Upper lobe of right lung (tissue), 1 donor: ENCODE measurements at regions not wholly inside any gene's neighbourhood (a gene's known extent, or its start where the extent isn't known, plus 50 kb on each side); places are given as distances from the start of the nearest gene placed in this dataset.
"Not testable (repeated sequence)": the region's sequence is repeated elsewhere in the genome, so short reads cannot be mapped to it uniquely, and the experiment has no call there.

Source experiments
- ATAC-seq: fragments of 200-7000 bp; cut with Tn5 transposase; one replicate; pipeline ENCODE4 v1.9.1; 2020; ENCODE audit warnings: mild to moderate bottlenecking, moderate library complexity
- DNase-seq: peaks from one replicate; pipeline ENCODE4 v3.0.0-alpha.2; 2020
- H3K27ac ChIP-seq: fragments of 200-600 bp; one replicate; pipeline ENCODE4 v1.8.0; 2022
- H3K27me3 ChIP-seq: fragments of 200-600 bp; one replicate; pipeline ENCODE4 v1.8.0; 2022; ENCODE audit warnings: mild to moderate bottlenecking
- H3K36me3 ChIP-seq: fragments of 200-600 bp; one replicate; pipeline ENCODE4 v1.8.0; 2022
- H3K4me1 ChIP-seq: fragments of 200-600 bp; one replicate; pipeline ENCODE4 v1.8.0; 2022
- H3K4me3 ChIP-seq: fragments of 200-600 bp; one replicate; pipeline ENCODE4 v1.8.0; 2022; ENCODE audit warnings: mild to moderate bottlenecking
- H3K9me3 ChIP-seq: fragments of 200-600 bp; one replicate; pipeline ENCODE4 v1.8.0; 2022
- intact Hi-C: fragments of 100-400 bp; cut with DNase I; formaldehyde crosslinking; loops from one replicate; pipeline ENCODE4 v1.11.0; 2022
- TF ChIP-seq, protein P1 (sequence below): fragments of 200-600 bp; IDR thresholded peaks from one replicate; pipeline ENCODE4 v1.8.0; 2022; ENCODE audit warnings: antibody characterized with exemption
- donor health status: DM: no; HTN: yes; CAD: no; lungs with severe emphysema.

DNA sequence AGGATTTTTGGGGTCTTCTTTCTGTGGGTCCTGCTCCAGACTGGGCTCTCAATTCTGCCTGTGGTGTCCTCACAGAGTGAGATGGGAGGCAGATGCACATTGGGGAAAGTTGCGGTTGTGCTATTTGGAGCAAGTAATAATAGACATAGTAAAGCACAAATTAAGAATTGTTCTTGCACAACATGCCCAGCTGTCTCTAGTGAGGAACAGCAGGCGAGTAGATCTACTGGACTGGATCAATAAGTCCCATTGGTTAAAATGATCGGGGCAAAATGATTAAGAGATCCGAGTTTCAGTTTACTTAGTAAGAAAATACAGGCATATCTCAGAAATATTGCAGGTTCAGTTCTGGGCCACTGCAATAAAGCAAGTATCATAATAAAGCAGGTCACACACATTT is 448.3 kb upstream of the PROX1 start:
- ATAC-seq (no peak), DNase-seq (no peak)
- no peaks in the 10 kb centered on the region for H3K36me3 ChIP-seq
- H3K4me3 ChIP-seq = no peak overlapping the region
- no peaks in the 10 kb centered on the region for H3K27me3 ChIP-seq
- H3K9me3 ChIP-seq = no peaks in the 10 kb centered on the region
- no peaks in the 10 kb centered on the region for H3K4me1 ChIP-seq
- no peak overlapping the region for H3K27ac ChIP-seq
- TF ChIP-seq, protein P1, sequence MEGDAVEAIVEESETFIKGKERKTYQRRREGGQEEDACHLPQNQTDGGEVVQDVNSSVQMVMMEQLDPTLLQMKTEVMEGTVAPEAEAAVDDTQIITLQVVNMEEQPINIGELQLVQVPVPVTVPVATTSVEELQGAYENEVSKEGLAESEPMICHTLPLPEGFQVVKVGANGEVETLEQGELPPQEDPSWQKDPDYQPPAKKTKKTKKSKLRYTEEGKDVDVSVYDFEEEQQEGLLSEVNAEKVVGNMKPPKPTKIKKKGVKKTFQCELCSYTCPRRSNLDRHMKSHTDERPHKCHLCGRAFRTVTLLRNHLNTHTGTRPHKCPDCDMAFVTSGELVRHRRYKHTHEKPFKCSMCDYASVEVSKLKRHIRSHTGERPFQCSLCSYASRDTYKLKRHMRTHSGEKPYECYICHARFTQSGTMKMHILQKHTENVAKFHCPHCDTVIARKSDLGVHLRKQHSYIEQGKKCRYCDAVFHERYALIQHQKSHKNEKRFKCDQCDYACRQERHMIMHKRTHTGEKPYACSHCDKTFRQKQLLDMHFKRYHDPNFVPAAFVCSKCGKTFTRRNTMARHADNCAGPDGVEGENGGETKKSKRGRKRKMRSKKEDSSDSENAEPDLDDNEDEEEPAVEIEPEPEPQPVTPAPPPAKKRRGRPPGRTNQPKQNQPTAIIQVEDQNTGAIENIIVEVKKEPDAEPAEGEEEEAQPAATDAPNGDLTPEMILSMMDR = no peak
- intact Hi-C loops = no loop called here

DNA sequence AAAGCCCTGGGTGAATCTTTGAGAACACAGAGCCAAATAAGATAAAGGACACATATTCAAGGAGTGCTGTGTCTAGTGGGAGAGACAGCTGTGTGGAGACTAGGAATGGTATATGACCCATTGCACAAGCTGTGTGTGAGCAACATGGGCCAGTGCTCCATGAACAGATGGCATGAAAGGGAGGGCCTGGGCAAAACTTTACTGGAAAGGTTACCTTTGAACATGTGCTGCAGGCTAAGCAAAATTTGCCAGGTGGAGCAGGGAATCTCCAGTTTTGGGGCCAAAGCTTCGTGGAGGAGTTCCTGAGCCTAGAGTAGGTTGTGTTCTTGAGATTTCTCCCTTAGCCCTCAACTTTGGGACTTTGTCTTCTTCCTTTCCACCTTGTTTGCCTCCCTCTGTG is 446.1 kb upstream of the PROX1 start:
- H3K36me3 ChIP-seq = no peaks in the 10 kb centered on the region
- no peak overlapping the region for H3K4me3 ChIP-seq
- no peak overlapping the region for H3K27ac ChIP-seq
- intact Hi-C loops = no loop called here
- DNase-seq (no peak), ATAC-seq (no peak)
- H3K4me1 ChIP-seq = no peaks in the 10 kb centered on the region
- H3K27me3 ChIP-seq = no peaks in the 10 kb centered on the region
- H3K9me3 ChIP-seq = no peaks in the 10 kb centered on the region
- TF ChIP-seq, protein P1 = no peak

DNA sequence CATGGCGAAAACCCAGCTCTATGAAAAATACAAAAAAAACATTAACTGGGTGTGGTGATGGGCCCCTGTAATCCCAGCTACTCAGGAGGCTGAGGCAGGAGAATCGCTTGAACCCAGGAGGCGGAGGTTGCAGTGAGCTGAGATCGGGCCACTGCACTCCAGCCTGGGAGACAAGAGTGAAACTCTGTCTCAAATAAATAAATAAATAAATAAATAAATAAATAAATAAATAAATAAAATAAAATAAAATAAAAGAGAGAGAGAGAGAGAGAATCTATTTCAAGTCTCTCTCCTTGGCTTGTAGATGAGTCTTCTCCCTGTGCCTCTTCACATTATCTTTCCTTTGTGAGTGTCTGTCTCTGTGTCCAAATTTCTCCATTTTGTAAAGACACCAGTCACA is 442.6 kb upstream of the PROX1 start:
- ATAC-seq, H3K27ac ChIP-seq, H3K4me1 ChIP-seq, H3K36me3 ChIP-seq, H3K4me3 ChIP-seq, H3K9me3 ChIP-seq, intact Hi-C loops, DNase-seq, H3K27me3 ChIP-seq: not testable (repeated sequence)

DNA sequence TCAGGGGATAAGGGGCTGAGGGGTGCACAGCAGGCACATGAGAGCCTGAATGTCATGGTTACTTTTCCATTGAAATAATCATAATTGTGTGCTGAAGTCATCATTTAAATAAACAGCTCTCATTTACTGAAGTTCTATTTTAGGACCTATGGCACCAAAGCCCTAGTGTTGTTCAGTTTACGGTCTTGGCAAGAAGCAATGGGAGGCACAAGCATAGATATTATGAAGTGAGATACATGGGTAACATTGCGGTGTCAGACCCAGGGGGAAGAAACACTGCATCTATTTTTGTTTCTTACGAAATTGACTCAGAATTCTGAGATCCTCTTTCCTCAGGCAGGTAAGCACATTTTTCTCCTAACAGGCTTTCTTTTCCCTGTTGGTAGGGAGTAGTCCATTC is 437.8 kb upstream of the PROX1 start:
- Histone ChIP-seq H3K9me3 (no peaks in the 10 kb centered on the region), H3K4me1 (no peaks in the 10 kb centered on the region), H3K27me3 (no peaks in the 10 kb centered on the region), H3K4me3 (no peak overlapping the region), H3K36me3 (no peaks in the 10 kb centered on the region), H3K27ac (no peak overlapping the region)
- ATAC-seq = no peak
- no peak for DNase-seq
- intact Hi-C loops = no loop called here
- TF ChIP-seq, protein P1 = no peak

DNA sequence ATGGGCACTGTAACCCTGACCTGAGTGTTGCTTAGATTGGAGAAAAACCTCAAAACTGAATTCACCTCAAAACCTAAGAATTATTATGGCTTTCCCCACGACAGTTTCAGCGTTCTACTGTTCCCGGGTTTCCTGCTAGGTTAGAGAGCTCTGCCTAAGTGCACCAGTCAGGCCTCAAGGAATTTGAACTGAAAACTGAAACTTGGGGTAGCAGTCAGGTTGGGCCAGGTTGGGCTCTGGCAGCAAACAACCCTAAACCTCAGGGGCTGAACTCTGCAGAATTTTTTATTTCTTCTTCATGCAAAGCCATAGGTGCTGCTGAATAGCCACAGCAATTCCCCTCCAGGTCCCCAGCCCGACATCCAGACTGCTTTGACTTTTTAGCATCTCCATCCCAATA is 437.0 kb upstream of the PROX1 start:
- no peaks in the 10 kb centered on the region for H3K36me3 ChIP-seq
- intact Hi-C loops = no loop called here
- no peaks in the 10 kb centered on the region for H3K4me1 ChIP-seq
- no peak overlapping the region for H3K27ac ChIP-seq
- H3K9me3 ChIP-seq = no peaks in the 10 kb centered on the region
- TF ChIP-seq, protein P1 = no peak
- H3K27me3 ChIP-seq = no peaks in the 10 kb centered on the region
- no peak for ATAC-seq
- DNase-seq = no peak
- no peak overlapping the region for H3K4me3 ChIP-seq

DNA sequence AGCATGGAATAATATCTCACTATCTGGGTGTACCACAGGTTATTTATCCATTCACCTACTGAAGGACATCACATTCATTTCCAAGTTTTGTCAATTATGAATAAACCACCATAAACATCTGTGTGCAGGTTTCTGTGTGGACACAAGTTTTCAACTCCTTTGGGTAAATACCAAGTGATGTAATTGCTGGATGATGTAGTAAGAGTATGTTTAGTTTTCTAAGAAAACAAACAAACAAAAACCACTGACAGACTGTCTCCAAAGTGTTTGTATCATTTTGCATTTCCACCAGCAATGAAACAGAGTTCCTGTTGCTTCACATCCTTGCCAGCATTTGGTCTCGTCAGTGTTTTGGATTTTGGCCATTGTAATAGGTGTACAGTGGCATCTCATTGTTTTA is 435.7 kb upstream of the PROX1 start:
- H3K27ac ChIP-seq = no peak overlapping the region
- H3K9me3 ChIP-seq = no peaks in the 10 kb centered on the region
- no peaks in the 10 kb centered on the region for H3K4me1 ChIP-seq
- no peak for DNase-seq
- H3K36me3 ChIP-seq = no peaks in the 10 kb centered on the region
- no peak for ATAC-seq
- no peak overlapping the region for H3K4me3 ChIP-seq
- intact Hi-C loops = no loop called here
- TF ChIP-seq, protein P1 = no peak
- H3K27me3 ChIP-seq = no peaks in the 10 kb centered on the region
